ENCODE measurements at regions not wholly inside any gene's neighbourhood (a gene's known extent, or its start where the extent isn't known, plus 50 kb on each side); places are given as distances from the start of the nearest gene placed in this dataset.

DNA sequence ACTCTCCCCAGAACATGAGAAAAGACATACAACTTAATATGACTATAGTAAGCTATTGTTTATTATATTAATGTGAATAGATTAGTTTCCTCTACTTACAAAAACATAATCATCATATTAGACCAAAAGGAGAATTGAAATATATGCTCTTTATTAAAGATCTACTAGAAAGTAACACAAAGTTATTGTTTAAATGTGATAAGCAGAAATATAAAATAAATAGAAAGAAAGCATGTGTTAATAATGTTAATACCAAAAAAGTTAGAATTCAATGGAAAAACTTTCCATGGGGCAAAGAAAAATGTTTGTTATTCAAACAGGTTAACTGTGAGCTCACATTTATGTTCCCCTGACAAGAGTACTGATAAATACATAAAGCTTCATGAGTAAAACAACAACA lies 421.4 kb upstream of the UBE2E3 start:
- Histone ChIP-seq H3K27me3 (ENCODE audit: low read depth) (no peaks in the 10 kb centered on the region), H3K4me3 (no peak overlapping the region), H3K4me1 (no peaks in the 10 kb centered on the region), H3K27ac (no peak overlapping the region), H3K9me3 (no peaks in the 10 kb centered on the region), H3K36me3 (no peaks in the 10 kb centered on the region)
- DNase-seq (no peak), ATAC-seq (no peak)
- TF ChIP-seq, protein P1, sequence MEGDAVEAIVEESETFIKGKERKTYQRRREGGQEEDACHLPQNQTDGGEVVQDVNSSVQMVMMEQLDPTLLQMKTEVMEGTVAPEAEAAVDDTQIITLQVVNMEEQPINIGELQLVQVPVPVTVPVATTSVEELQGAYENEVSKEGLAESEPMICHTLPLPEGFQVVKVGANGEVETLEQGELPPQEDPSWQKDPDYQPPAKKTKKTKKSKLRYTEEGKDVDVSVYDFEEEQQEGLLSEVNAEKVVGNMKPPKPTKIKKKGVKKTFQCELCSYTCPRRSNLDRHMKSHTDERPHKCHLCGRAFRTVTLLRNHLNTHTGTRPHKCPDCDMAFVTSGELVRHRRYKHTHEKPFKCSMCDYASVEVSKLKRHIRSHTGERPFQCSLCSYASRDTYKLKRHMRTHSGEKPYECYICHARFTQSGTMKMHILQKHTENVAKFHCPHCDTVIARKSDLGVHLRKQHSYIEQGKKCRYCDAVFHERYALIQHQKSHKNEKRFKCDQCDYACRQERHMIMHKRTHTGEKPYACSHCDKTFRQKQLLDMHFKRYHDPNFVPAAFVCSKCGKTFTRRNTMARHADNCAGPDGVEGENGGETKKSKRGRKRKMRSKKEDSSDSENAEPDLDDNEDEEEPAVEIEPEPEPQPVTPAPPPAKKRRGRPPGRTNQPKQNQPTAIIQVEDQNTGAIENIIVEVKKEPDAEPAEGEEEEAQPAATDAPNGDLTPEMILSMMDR (IDR thresholded peaks at IDR 0.05), result no peak
- intact Hi-C loops (cut with DNase I), result no loop called here

DNA sequence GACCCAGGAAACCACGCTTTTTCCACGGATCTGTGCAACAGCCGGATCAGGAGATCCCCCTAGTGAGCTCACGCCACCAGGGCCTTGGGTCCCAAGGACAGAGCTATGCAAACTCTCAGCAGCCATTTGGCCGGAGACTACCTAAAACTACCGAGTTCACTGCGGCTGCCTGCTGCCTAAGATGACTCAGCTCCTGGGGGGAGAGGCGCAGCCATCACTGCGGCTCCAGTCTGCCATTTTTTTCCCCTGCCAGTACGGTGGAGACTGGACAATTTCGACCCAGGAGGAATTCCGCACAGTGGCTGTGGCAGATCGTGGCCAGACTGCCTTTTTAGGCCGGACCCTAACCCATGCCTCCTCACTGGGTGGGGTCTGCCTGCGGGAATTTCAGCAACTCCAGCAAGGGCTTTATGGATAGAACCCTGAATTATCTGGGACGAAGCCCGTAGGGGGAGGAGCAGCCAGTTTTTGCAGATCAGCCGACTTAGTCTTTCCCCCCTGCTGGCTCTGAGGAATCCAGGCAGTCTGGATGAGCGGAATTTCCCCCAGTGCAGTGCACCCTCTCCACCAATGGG lies 424.9 kb upstream of the UBE2E3 start:
- no peak for ATAC-seq
- H3K9me3 ChIP-seq, result no peaks in the 10 kb centered on the region

GRCh38 chr2:180554330-180554729 lies 426.1 kb upstream of the UBE2E3 start:
- H3K27me3 ChIP-seq (ENCODE audit: low read depth), result no peaks in the 10 kb centered on the region
- ATAC-seq, result no peak
- intact Hi-C loops (cut with DNase I), result no loop called here

More for the DNA sequence above, 424.9 kb upstream of the UBE2E3 start:
- H3K4me3 ChIP-seq, result no peak overlapping the region
- intact Hi-C loops (cut with DNase I), result no loop called here
- TF ChIP-seq, protein P1 (IDR thresholded peaks at IDR 0.05), result no peak
- H3K36me3 ChIP-seq, result no peaks in the 10 kb centered on the region
- no peaks in the 10 kb centered on the region for H3K27me3 ChIP-seq (ENCODE audit: low read depth)
- no peak overlapping the region for H3K27ac ChIP-seq
- H3K4me1 ChIP-seq, result no peaks in the 10 kb centered on the region
- no peak for DNase-seq

GRCh38 chr2:180553094-180553715 lies 427.2 kb upstream of the UBE2E3 start:
- intact Hi-C loops (cut with DNase I), result no loop called here
- ATAC-seq, result no peak
- no peak for DNase-seq
- no peaks in the 10 kb centered on the region for H3K9me3 ChIP-seq
- H3K27me3 ChIP-seq (ENCODE audit: low read depth), result no peaks in the 10 kb centered on the region
- TF ChIP-seq, protein P1 (IDR thresholded peaks at IDR 0.05), result no peak
- no peaks in the 10 kb centered on the region for H3K4me1 ChIP-seq
- no peak overlapping the region for H3K4me3 ChIP-seq
- H3K27ac ChIP-seq, result no peak overlapping the region
- no peaks in the 10 kb centered on the region for H3K36me3 ChIP-seq

More at GRCh38 chr2:180554330-180554729, 426.1 kb upstream of the UBE2E3 start:
- TF ChIP-seq, protein P1 (IDR thresholded peaks at IDR 0.05), result no peak
- Histone ChIP-seq H3K36me3 (no peaks in the 10 kb centered on the region), H3K9me3 (no peaks in the 10 kb centered on the region), H3K4me1 (no peaks in the 10 kb centered on the region), H3K27ac (no peak overlapping the region), H3K4me3 (no peak overlapping the region)
- no peak for DNase-seq

DNA sequence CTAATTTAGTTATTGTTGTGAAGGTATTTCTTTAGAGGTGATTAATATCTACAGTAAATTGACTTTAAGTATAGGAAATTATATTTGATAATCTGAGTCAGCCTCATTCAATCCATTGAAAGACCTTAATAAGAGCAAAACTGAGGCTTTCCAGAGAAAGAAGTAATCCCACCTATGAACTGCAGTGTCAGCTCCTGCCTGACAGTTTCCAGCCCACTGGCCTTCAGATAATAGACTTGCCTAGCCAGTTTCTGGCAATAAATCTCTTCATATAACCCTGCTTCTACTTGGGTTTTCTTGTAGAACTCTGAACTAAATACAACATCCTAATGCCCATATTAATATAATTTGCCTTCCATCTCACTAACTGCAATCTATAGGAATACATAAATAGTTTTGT lies 437.9 kb upstream of the UBE2E3 start:
- Histone ChIP-seq H3K4me1 (no peaks in the 10 kb centered on the region), H3K36me3 (no peaks in the 10 kb centered on the region), H3K9me3 (no peaks in the 10 kb centered on the region), H3K27ac (no peak overlapping the region), H3K4me3 (no peak overlapping the region), H3K27me3 (ENCODE audit: low read depth) (no peaks in the 10 kb centered on the region)
- TF ChIP-seq, protein P1 (IDR thresholded peaks at IDR 0.05), result no peak
- intact Hi-C loops (cut with DNase I), result no loop called here
- DNase-seq (no peak), ATAC-seq (no peak)
